ENCODE measurements at regions not wholly inside any gene's neighbourhood (a gene's known extent, or its start where the extent isn't known, plus 50 kb on each side); places are given as distances from the start of the nearest gene placed in this dataset.

DNA sequence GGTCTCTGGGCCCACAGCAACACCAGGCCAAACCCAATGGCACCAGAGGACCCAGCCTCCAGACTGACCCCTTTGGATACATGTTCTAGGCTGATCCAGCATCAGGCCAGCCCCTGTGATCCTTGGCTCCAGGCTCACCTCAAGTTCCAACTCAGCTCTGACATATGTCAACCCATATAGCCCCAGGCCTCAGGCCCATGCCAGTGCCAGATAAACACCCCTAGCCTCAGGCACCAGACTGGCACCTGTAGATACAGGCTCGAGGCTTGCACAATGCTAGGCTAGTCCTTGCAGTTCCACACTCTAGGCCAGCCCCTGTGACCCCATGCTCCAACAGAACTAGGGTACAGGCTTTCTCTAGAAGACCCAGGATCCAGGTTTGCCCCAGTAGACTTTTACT lies 287.5 kb downstream of the KCNC2 start:
- Histone ChIP-seq H3K79me2 (ENCODE audit: insufficient read depth, low read length) (no peaks in the 10 kb centered on the region), H3F3A (ENCODE audit: insufficient read depth) (no peaks in the 10 kb centered on the region), H3K4me2 (ENCODE audit: low read depth, low read length, poor library complexity, severe bottlenecking) (no peak overlapping the region), H3K27ac (ENCODE audit: low read depth, low read length) (no peak overlapping the region), H3K4me3 (ENCODE audit: insufficient read depth, low read length, poor library complexity, severe bottlenecking) (no peak overlapping the region), H3K27me3 (ENCODE audit: low read length) (no peaks in the 10 kb centered on the region), H3K9me2 (replicated peaks; ENCODE audit: insufficient read depth, low read length) (no peaks in the 10 kb centered on the region), H2AFZ (ENCODE audit: low read depth, low read length, severe bottlenecking) (no peak overlapping the region), H3K9me3 (ENCODE audit: insufficient read depth, low read length) (no peaks in the 10 kb centered on the region), H3K9ac (ENCODE audit: low read length) (no peak overlapping the region), H4K20me1 (ENCODE audit: low read depth, low read length) (no peaks in the 10 kb centered on the region), H3K36me3 (ENCODE audit: low read length) (no peaks in the 10 kb centered on the region)
- no peak for TF ChIP-seq EZH2phosphoT487 (conservative IDR thresholded peaks at IDR 0.05; ENCODE audit: low read length)
- TF ChIP-seq, protein P1, sequence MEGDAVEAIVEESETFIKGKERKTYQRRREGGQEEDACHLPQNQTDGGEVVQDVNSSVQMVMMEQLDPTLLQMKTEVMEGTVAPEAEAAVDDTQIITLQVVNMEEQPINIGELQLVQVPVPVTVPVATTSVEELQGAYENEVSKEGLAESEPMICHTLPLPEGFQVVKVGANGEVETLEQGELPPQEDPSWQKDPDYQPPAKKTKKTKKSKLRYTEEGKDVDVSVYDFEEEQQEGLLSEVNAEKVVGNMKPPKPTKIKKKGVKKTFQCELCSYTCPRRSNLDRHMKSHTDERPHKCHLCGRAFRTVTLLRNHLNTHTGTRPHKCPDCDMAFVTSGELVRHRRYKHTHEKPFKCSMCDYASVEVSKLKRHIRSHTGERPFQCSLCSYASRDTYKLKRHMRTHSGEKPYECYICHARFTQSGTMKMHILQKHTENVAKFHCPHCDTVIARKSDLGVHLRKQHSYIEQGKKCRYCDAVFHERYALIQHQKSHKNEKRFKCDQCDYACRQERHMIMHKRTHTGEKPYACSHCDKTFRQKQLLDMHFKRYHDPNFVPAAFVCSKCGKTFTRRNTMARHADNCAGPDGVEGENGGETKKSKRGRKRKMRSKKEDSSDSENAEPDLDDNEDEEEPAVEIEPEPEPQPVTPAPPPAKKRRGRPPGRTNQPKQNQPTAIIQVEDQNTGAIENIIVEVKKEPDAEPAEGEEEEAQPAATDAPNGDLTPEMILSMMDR (IDR thresholded peaks at IDR 0.05; ENCODE audit: insufficient read depth, low read length, poor library complexity, severe bottlenecking): no peak

DNA sequence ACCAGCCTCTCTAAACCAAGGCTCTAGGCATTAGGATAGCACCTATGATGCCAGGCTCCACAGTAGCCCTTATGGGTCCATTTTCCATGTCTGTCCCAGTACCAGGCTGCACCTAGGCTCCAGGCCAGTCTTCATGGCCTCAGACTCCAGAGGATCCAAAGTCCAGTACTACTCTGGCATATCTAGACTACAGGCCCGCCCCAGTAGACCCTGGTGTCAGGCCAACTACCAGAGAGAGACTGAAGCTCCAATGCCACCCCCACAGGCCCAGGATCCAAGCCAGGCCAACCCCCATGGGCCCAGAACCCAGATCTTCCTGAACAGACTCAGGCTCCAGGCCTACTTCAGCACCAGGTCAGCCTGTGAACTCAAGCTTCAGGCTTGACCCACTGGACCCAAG lies 287.0 kb downstream of the KCNC2 start:
- H3K36me3 ChIP-seq (ENCODE audit: low read length): no peaks in the 10 kb centered on the region
- no peak overlapping the region for H2AFZ ChIP-seq (ENCODE audit: low read depth, low read length, severe bottlenecking)
- H3K4me3 ChIP-seq (ENCODE audit: insufficient read depth, low read length, poor library complexity, severe bottlenecking): no peak overlapping the region
- no peaks in the 10 kb centered on the region for H3K9me2 ChIP-seq (replicated peaks; ENCODE audit: insufficient read depth, low read length)
- H3K9ac ChIP-seq (ENCODE audit: low read length): no peak overlapping the region
- H3K9me3 ChIP-seq (ENCODE audit: insufficient read depth, low read length): no peaks in the 10 kb centered on the region
- no peaks in the 10 kb centered on the region for H3K79me2 ChIP-seq (ENCODE audit: insufficient read depth, low read length)
- H4K20me1 ChIP-seq (ENCODE audit: low read depth, low read length): no peaks in the 10 kb centered on the region
- no peak overlapping the region for H3K27ac ChIP-seq (ENCODE audit: low read depth, low read length)
- H3F3A ChIP-seq (ENCODE audit: insufficient read depth): no peaks in the 10 kb centered on the region
- TF ChIP-seq, protein P1 (IDR thresholded peaks at IDR 0.05; ENCODE audit: insufficient read depth, low read length, poor library complexity, severe bottlenecking): no peak
- no peak for TF ChIP-seq EZH2phosphoT487 (conservative IDR thresholded peaks at IDR 0.05; ENCODE audit: low read length)
- H3K4me2 ChIP-seq (ENCODE audit: low read depth, low read length, poor library complexity, severe bottlenecking): no peak overlapping the region
- no peaks in the 10 kb centered on the region for H3K27me3 ChIP-seq (ENCODE audit: low read length)

DNA sequence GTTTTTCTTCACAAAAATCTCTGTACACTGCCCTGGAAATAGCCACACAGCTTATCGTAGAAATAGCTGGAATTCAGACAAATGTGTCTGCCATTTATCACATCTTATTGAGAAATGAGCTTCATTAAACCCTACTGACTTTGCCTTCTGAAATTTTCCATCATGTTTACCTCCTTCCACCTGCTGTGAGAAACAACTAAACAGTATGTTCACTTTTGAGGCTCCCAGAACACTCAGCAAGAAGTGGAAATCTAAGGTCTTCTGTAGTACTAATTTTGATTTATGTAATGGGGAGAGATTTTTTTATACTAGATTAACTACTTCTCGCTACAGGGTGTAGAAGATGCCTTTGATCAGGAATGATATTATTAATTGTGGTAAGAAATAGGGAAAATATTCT lies 268.0 kb downstream of the KCNC2 start:
- Histone ChIP-seq H3K9me3 (ENCODE audit: insufficient read depth, low read length) (no peaks in the 10 kb centered on the region), H3K4me3 (ENCODE audit: insufficient read depth, low read length, poor library complexity, severe bottlenecking) (no peak overlapping the region), H3F3A (ENCODE audit: insufficient read depth) (no peaks in the 10 kb centered on the region), H4K20me1 (ENCODE audit: low read depth, low read length) (no peaks in the 10 kb centered on the region), H3K36me3 (ENCODE audit: low read length) (no peaks in the 10 kb centered on the region), H3K4me2 (ENCODE audit: low read depth, low read length, poor library complexity, severe bottlenecking) (no peak overlapping the region), H3K79me2 (ENCODE audit: insufficient read depth, low read length) (no peaks in the 10 kb centered on the region), H3K9ac (ENCODE audit: low read length) (no peak overlapping the region), H3K9me2 (replicated peaks; ENCODE audit: insufficient read depth, low read length) (no peaks in the 10 kb centered on the region), H2AFZ (ENCODE audit: low read depth, low read length, severe bottlenecking) (no peak overlapping the region), H3K27me3 (ENCODE audit: low read length) (no peaks in the 10 kb centered on the region), H3K27ac (ENCODE audit: low read depth, low read length) (no peak overlapping the region)
- TF ChIP-seq EZH2phosphoT487 (conservative IDR thresholded peaks at IDR 0.05; ENCODE audit: low read length): no peak
- TF ChIP-seq, protein P1 (IDR thresholded peaks at IDR 0.05; ENCODE audit: insufficient read depth, low read length, poor library complexity, severe bottlenecking): no peak
